OCI-LY7 (cell line): ENCODE measurements at regions not wholly inside any gene's neighbourhood (a gene's known extent, or its start where the extent isn't known, plus 50 kb on each side); places are given as distances from the start of the nearest gene placed in this dataset.

Experiments used
- BruUV-seq: library from RNA; stranded (reverse); fragments of 400-500 nt; replicated peaks from 2 replicates; lab custom pipeline; 2021; lab: Mats Ljungman, UMichigan
- CTCF ChIA-PET: fragments of 300-600 bp; sonication (Branson Sonifier 250); formaldehyde crosslinking; loops from one replicate; lab custom pipeline; 2022; ENCODE audit warnings: antibody characterized with exemption; ENCODE audit not compliant: unreplicated experiment; lab: Charles Lee
- POLR2A ChIA-PET: fragments of 300-600 bp; sonication (Branson Sonifier 250); formaldehyde crosslinking; loops from one replicate; lab custom pipeline; 2022; ENCODE audit warnings: antibody characterized with exemption; lab: Charles Lee
- DNase-seq: peaks from one replicate; pipeline ENCODE4 v3.0.0-alpha.2; 2015; ENCODE audit warnings: low spot score
- H2AFZ ChIP-seq: fragments of 200-600 bp; sonication (generic), shearing (Covaris generic); 2 replicates; pipeline ENCODE4 v1.6.1; 2014; ENCODE audit warnings: mild to moderate bottlenecking, antibody characterized with exemption, low read length, moderate library complexity
- H3K27ac ChIP-seq: fragments of 200-600 bp; sonication (generic); 2 replicates; pipeline ENCODE4 v1.5.1; 2014; ENCODE audit warnings: mixed run types, low read depth, mild to moderate bottlenecking, moderate library complexity, low read length, inconsistent platforms; ENCODE audit not compliant: poor library complexity, severe bottlenecking
- H3K36me3 ChIP-seq: fragments of 200-600 bp; sonication (generic); 2 replicates; pipeline ENCODE4 v1.6.1; 2014; ENCODE audit warnings: mild to moderate bottlenecking, antibody characterized with exemption, low read length, moderate library complexity, mixed read lengths; ENCODE audit not compliant: insufficient read depth
- H3K4me1 ChIP-seq: fragments of 200-600 bp; sonication (generic); 2 replicates; pipeline ENCODE4 v1.5.1; 2014; ENCODE audit warnings: mild to moderate bottlenecking, low read length; ENCODE audit not compliant: insufficient read depth, poor library complexity, severe bottlenecking
- H3K4me2 ChIP-seq: fragments of 200-600 bp; sonication (generic); 2 replicates; pipeline ENCODE4 v1.6.1; 2014; ENCODE audit warnings: mild to moderate bottlenecking, low read length
- H3K4me3 ChIP-seq: fragments of 200-600 bp; sonication (generic); 2 replicates; pipeline ENCODE4 v1.5.1; 2014; ENCODE audit warnings: mild to moderate bottlenecking, low read depth, low read length; ENCODE audit not compliant: poor library complexity, severe bottlenecking
- H3K79me2 ChIP-seq: fragments of 200-600 bp; sonication (generic); 2 replicates; pipeline ENCODE4 v1.6.1; 2016; ENCODE audit warnings: low read depth, mild to moderate bottlenecking, low read length, moderate library complexity, mixed read lengths; ENCODE audit not compliant: insufficient read depth
- H3K9me2 ChIP-seq: fragments of 200-600 bp; sonication (generic); 2 replicates; pipeline ENCODE4 v1.6.1; 2016; ENCODE audit warnings: mild to moderate bottlenecking, low read length, mixed read lengths; ENCODE audit not compliant: insufficient read depth
- H3K9me3 ChIP-seq: fragments of 200-600 bp; sonication (generic); 2 replicates; pipeline ENCODE4 v1.6.1; 2014; ENCODE audit warnings: mild to moderate bottlenecking, mixed run types, low read length, mixed read lengths
- H4K20me1 ChIP-seq: fragments of 200-600 bp; sonication (generic); 2 replicates; pipeline ENCODE4 v1.6.1; 2014; ENCODE audit warnings: mild to moderate bottlenecking, antibody characterized with exemption, low read length, moderate library complexity, mixed read lengths; ENCODE audit not compliant: insufficient read depth
- EZH2phosphoT487 ChIP-seq: fragments of 200-600 bp; sonication (generic); IDR thresholded peaks from 2 replicates; pipeline ENCODE4 v1.6.1; 2018; ENCODE audit warnings: low read depth, borderline replicate concordance, mild to moderate bottlenecking, mixed run types, antibody characterized with exemption, low read length, moderate library complexity, mixed read lengths
- intact Hi-C: fragments of 100-400 bp; cut with micrococcal nuclease; formaldehyde crosslinking; loops from one replicate; pipeline ENCODE4 v1.10.0; 2022; ENCODE audit not compliant: unreplicated experiment
- TF ChIP-seq, protein P1 (sequence below): fragments of 200-600 bp; sonication (generic); conservative IDR thresholded peaks from 2 replicates; pipeline ENCODE4 v1.5.1; 2014; ENCODE audit warnings: mild to moderate bottlenecking, antibody characterized with exemption, low read length, moderate library complexity, mixed read lengths

DNA sequence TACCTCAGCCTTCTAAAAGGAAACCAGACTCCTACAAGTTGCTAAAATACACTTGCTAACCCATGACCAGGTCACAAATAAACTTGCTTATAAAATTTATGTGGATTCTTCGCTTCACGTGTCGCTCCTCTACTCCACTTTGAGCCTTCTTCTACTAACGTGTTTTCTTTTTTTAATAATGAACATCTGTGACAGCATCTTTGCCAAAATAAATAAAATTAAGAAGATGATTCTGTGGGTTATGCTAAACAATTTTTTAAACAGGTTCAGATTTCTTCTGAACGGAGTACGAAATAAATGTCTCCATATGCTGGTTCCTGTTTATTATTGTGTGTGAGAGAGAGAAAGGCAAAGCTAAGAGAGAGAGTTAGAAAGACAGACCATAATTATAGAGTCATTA is 735.8 kb downstream of the LTN1 start:
- TF ChIP-seq EZH2phosphoT487, result no peak
- TF ChIP-seq, protein P1, sequence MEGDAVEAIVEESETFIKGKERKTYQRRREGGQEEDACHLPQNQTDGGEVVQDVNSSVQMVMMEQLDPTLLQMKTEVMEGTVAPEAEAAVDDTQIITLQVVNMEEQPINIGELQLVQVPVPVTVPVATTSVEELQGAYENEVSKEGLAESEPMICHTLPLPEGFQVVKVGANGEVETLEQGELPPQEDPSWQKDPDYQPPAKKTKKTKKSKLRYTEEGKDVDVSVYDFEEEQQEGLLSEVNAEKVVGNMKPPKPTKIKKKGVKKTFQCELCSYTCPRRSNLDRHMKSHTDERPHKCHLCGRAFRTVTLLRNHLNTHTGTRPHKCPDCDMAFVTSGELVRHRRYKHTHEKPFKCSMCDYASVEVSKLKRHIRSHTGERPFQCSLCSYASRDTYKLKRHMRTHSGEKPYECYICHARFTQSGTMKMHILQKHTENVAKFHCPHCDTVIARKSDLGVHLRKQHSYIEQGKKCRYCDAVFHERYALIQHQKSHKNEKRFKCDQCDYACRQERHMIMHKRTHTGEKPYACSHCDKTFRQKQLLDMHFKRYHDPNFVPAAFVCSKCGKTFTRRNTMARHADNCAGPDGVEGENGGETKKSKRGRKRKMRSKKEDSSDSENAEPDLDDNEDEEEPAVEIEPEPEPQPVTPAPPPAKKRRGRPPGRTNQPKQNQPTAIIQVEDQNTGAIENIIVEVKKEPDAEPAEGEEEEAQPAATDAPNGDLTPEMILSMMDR, result no peak
- no peak for DNase-seq
- H3K27ac ChIP-seq, result no peak overlapping the region
- no peaks in the 10 kb centered on the region for H3K9me3 ChIP-seq
- no TSS peak for BruUV-seq
- no peaks in the 10 kb centered on the region for H3K79me2 ChIP-seq
- no peaks in the 10 kb centered on the region for H3K9me2 ChIP-seq
- no peak overlapping the region for H2AFZ ChIP-seq
- POLR2A ChIA-PET, result no interaction called here
- H3K4me1 ChIP-seq, result no peaks in the 10 kb centered on the region
- no peaks in the 10 kb centered on the region for H3K36me3 ChIP-seq
- CTCF ChIA-PET, result no interaction called here
- no peaks in the 10 kb centered on the region for H4K20me1 ChIP-seq
- H3K4me3 ChIP-seq, result no peak overlapping the region
- intact Hi-C loops, result no loop called here
- H3K4me2 ChIP-seq, result no peak overlapping the region

DNA sequence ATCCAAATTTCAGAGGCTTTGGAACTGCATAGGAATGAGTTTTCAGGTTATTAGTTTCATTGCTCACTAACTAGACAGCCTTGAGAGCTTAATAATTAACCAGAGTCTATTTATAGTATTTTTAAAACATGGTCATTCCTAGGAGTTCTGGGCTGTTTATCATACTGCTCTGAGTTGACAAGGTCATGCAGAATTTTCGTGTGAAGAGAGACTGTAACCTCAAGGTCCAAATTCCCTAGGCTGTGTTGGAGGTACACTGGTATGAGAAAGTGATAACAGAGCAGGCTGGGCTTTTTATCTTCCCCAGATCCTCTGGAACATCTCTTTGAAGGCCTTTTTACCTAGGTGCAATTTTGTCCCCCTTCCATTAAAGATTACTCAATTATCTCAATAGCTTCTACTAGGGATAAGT is 736.3 kb downstream of the LTN1 start:
- POLR2A ChIA-PET, result no interaction called here
- no peaks in the 10 kb centered on the region for H3K36me3 ChIP-seq
- no TSS peak for BruUV-seq
- H3K4me2 ChIP-seq, result no peak overlapping the region
- CTCF ChIA-PET, result no interaction called here
- no peaks in the 10 kb centered on the region for H3K79me2 ChIP-seq
- H4K20me1 ChIP-seq, result no peaks in the 10 kb centered on the region
- DNase-seq, result no peak
- TF ChIP-seq EZH2phosphoT487, result no peak
- TF ChIP-seq, protein P1, result no peak
- no peak overlapping the region for H3K4me3 ChIP-seq
- H2AFZ ChIP-seq, result no peak overlapping the region
- intact Hi-C loops, result no loop called here
- H3K9me3 ChIP-seq, result no peaks in the 10 kb centered on the region
- H3K27ac ChIP-seq, result no peak overlapping the region
- H3K4me1 ChIP-seq, result no peaks in the 10 kb centered on the region
- no peaks in the 10 kb centered on the region for H3K9me2 ChIP-seq

DNA sequence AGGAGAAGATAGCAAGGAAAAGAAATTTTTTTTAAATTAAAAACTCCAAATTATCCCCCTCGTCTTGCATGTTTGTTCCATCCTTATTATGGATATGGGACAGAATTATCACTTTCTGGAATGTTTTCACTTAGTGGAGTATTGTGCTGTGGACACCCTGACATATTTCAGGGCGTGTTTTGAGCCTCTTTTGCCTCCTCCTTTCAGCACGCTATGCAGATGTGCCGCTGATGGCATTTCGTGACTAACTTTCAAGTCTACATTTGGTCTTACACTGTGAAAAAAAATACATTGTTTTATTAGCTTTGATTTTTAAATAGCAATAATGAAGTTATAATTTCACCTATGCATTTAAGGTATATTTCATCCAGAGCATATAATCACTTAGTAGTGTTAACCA is 738.7 kb downstream of the LTN1 start:
- ChIA-PET CTCF (no interaction called here), POLR2A (no interaction called here)
- no peak for TF ChIP-seq EZH2phosphoT487
- TF ChIP-seq, protein P1, result no peak
- no peak overlapping the region for H3K4me2 ChIP-seq
- H3K36me3 ChIP-seq, result no peaks in the 10 kb centered on the region
- BruUV-seq, result no TSS peak
- H3K4me3 ChIP-seq, result no peak overlapping the region
- H3K9me2 ChIP-seq, result no peaks in the 10 kb centered on the region
- DNase-seq, result no peak
- no peaks in the 10 kb centered on the region for H3K9me3 ChIP-seq
- no peak overlapping the region for H2AFZ ChIP-seq
- no peak overlapping the region for H3K27ac ChIP-seq
- H3K4me1 ChIP-seq, result no peaks in the 10 kb centered on the region
- no peaks in the 10 kb centered on the region for H3K79me2 ChIP-seq
- intact Hi-C loops, result no loop called here
- no peaks in the 10 kb centered on the region for H4K20me1 ChIP-seq
